Brain microvascular endothelial cell (primary cell): ENCODE measurements at regions not wholly inside any gene's neighbourhood (a gene's known extent, or its start where the extent isn't known, plus 50 kb on each side); places are given as distances from the start of the nearest gene placed in this dataset.

Source experiments
- DNase-seq: peaks from one replicate; pipeline ENCODE4 v3.0.0-alpha.2; 2020
- H3K27ac ChIP-seq: fragments of 250-450 bp; sonication (Bioruptor Pico); 2 replicates; pipeline ENCODE4 v1.5.1; 2020; ENCODE audit warnings: mild to moderate bottlenecking, moderate library complexity
- H3K27me3 ChIP-seq: fragments of 250-450 bp; sonication (Bioruptor Pico); replicated peaks from 2 replicates; pipeline ENCODE4 v1.5.1; 2020; ENCODE audit warnings: mild to moderate bottlenecking
- H3K36me3 ChIP-seq: fragments of 250-450 bp; sonication (Bioruptor Pico); replicated peaks from 2 replicates; pipeline ENCODE4 v1.5.1; 2020; ENCODE audit warnings: mild to moderate bottlenecking
- H3K4me3 ChIP-seq: 2 replicates; pipeline ENCODE4 v1.5.1; 2011; ENCODE audit warnings: low read depth, mild to moderate bottlenecking, control low read depth, low read length, moderate library complexity
- CTCF ChIP-seq: IDR thresholded peaks from 2 replicates; pipeline ENCODE4 v1.5.1; 2011; ENCODE audit warnings: low read depth, mild to moderate bottlenecking, moderate library complexity, low read length, control low read depth, inconsistent platforms; ENCODE audit errors: missing control alignments
- in situ Hi-C: cut with HindIII; loops from 2 replicates; pipeline ENCODE4 v1.10.0; 2017; ENCODE audit warnings: low sequenced_read_pairs, low pct_ligation_motif_present

GRCh38 chr3:87982421-87982820 lies 76.4 kb downstream of the CGGBP1 start:
- in situ Hi-C loops, result no loop called here
- no peak overlapping the region for H3K4me3 ChIP-seq
- TF ChIP-seq CTCF, result no peak
- H3K36me3 ChIP-seq, result no peaks in the 10 kb centered on the region
- no peak overlapping the region for H3K27ac ChIP-seq
- DNase-seq, result no peak
- H3K27me3 ChIP-seq, result no peaks in the 10 kb centered on the region

GRCh38 chr3:87979527-87979926 lies 79.3 kb downstream of the CGGBP1 start:
- DNase-seq, result no peak
- in situ Hi-C loops, result no loop called here
- H3K4me3 ChIP-seq, result no peak overlapping the region
- TF ChIP-seq CTCF, result no peak
- H3K27me3 ChIP-seq, result no peaks in the 10 kb centered on the region
- no peak overlapping the region for H3K27ac ChIP-seq
- H3K36me3 ChIP-seq, result no peaks in the 10 kb centered on the region

GRCh38 chr3:87977765-87978164 lies 81.0 kb downstream of the CGGBP1 start:
- in situ Hi-C loops, result no loop called here
- no peak for DNase-seq
- TF ChIP-seq CTCF, result no peak
- H3K36me3 ChIP-seq, result no peaks in the 10 kb centered on the region
- no peaks in the 10 kb centered on the region for H3K27me3 ChIP-seq
- no peak overlapping the region for H3K4me3 ChIP-seq
- H3K27ac ChIP-seq, result no peak overlapping the region

- no peak overlapping the region for H3K4me3 ChIP-seq
- in situ Hi-C loops, result no loop called here
- TF ChIP-seq CTCF, result no peak
- DNase-seq, result no peak
- no peaks in the 10 kb centered on the region for H3K27me3 ChIP-seq
- H3K36me3 ChIP-seq, result no peaks in the 10 kb centered on the region
- H3K27ac ChIP-seq, result no peak overlapping the region
These were observed 83.1 kb downstream of the CGGBP1 start for GRCh38 chr3:87975716-87976115.

- Histone ChIP-seq H3K4me3 (no peak overlapping the region), H3K36me3 (no peaks in the 10 kb centered on the region), H3K27me3 (no peaks in the 10 kb centered on the region), H3K27ac (no peak overlapping the region)
- in situ Hi-C loops, result no loop called here
- no peak for TF ChIP-seq CTCF
- no peak for DNase-seq
These were observed 84.9 kb downstream of the CGGBP1 start for GRCh38 chr3:87973906-87974305.

- Histone ChIP-seq H3K27ac (no peak overlapping the region), H3K27me3 (no peaks in the 10 kb centered on the region), H3K36me3 (no peaks in the 10 kb centered on the region), H3K4me3 (no peak overlapping the region)
- TF ChIP-seq CTCF, result no peak
- no peak for DNase-seq
- in situ Hi-C loops, result no loop called here
These were observed 89.2 kb downstream of the CGGBP1 start for GRCh38 chr3:87969620-87970019.
